WI38 (cell line): ENCODE measurements at regions not wholly inside any gene's neighbourhood (a gene's known extent, or its start where the extent isn't known, plus 50 kb on each side); places are given as distances from the start of the nearest gene placed in this dataset.

Source experiments
- H3K4me3 ChIP-seq: 2 replicates; pipeline ENCODE4 v1.5.1; 2011; ENCODE audit warnings: low read depth, mild to moderate bottlenecking, control low read depth, low read length
- TF ChIP-seq, protein P1 (sequence below): IDR thresholded peaks from 2 replicates; pipeline ENCODE4 v1.5.1; 2012; ENCODE audit warnings: low read depth, mild to moderate bottlenecking, control low read depth, low read length

DNA sequence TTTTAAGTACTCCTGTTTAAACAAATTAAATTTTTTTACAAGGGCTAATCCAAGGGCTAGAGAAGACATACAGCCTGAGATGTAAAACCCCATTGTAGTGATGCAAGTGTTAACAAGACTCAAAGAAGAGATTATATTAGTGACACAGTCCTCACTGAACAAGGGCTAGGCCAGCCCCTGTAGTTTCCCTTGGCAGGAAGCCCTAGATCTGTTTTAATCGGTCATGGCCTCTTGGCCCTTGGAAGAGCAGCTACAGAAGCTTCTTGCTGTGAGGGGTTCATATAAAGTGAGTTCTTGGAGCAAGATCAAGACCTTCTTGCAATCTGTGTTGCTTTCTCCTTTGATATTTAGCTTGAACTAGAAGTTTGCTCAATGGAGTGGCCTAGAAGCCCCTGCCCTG lies 1339.4 kb downstream of the XPNPEP1 start:
- TF ChIP-seq, protein P1, sequence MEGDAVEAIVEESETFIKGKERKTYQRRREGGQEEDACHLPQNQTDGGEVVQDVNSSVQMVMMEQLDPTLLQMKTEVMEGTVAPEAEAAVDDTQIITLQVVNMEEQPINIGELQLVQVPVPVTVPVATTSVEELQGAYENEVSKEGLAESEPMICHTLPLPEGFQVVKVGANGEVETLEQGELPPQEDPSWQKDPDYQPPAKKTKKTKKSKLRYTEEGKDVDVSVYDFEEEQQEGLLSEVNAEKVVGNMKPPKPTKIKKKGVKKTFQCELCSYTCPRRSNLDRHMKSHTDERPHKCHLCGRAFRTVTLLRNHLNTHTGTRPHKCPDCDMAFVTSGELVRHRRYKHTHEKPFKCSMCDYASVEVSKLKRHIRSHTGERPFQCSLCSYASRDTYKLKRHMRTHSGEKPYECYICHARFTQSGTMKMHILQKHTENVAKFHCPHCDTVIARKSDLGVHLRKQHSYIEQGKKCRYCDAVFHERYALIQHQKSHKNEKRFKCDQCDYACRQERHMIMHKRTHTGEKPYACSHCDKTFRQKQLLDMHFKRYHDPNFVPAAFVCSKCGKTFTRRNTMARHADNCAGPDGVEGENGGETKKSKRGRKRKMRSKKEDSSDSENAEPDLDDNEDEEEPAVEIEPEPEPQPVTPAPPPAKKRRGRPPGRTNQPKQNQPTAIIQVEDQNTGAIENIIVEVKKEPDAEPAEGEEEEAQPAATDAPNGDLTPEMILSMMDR = no peak
- H3K4me3 ChIP-seq = no peak overlapping the region

GRCh38 chr10:108582888-108583287 lies 1340.4 kb downstream of the XPNPEP1 start:
- no peak overlapping the region for H3K4me3 ChIP-seq
- TF ChIP-seq, protein P1 = no peak

GRCh38 chr10:108582387-108582786 lies 1340.9 kb downstream of the XPNPEP1 start:
- H3K4me3 ChIP-seq = no peak overlapping the region
- TF ChIP-seq, protein P1 = no peak

GRCh38 chr10:108578258-108578657 lies 1345.1 kb downstream of the XPNPEP1 start:
- TF ChIP-seq, protein P1 = no peak

GRCh38 chr10:108574233-108574632 lies 1349.1 kb downstream of the XPNPEP1 start:
- no peak overlapping the region for H3K4me3 ChIP-seq
- TF ChIP-seq, protein P1 = no peak

More at GRCh38 chr10:108578258-108578657, 1345.1 kb downstream of the XPNPEP1 start:
- H3K4me3 ChIP-seq = no peak overlapping the region

DNA sequence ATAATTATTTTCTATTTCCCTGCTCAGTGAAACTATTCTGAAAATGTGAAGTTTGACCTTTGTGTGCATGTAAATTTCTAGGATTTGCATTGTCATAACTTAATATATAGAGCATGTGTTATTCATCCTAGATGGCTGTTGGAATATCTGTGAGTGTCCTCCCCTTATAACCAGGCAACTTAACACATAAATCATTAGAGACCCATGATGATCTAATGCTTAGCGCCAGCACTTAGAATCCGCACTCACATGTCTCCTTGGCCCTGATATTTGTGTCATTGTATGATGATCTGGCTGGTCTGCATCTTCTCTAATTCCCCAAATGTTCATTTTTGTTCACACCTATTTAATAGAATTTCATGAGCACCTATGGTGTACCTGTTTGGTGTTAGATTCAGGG lies 1354.5 kb downstream of the XPNPEP1 start:
- TF ChIP-seq, protein P1 = no peak
- no peak overlapping the region for H3K4me3 ChIP-seq

- TF ChIP-seq, protein P1 = no peak
- no peak overlapping the region for H3K4me3 ChIP-seq
Observed at GRCh38 chr10:108567899-108568752, 1355.2 kb downstream of the XPNPEP1 start.
